ENCODE measurements at regions not wholly inside any gene's neighbourhood (a gene's known extent, or its start where the extent isn't known, plus 50 kb on each side); places are given as distances from the start of the nearest gene placed in this dataset.

DNA sequence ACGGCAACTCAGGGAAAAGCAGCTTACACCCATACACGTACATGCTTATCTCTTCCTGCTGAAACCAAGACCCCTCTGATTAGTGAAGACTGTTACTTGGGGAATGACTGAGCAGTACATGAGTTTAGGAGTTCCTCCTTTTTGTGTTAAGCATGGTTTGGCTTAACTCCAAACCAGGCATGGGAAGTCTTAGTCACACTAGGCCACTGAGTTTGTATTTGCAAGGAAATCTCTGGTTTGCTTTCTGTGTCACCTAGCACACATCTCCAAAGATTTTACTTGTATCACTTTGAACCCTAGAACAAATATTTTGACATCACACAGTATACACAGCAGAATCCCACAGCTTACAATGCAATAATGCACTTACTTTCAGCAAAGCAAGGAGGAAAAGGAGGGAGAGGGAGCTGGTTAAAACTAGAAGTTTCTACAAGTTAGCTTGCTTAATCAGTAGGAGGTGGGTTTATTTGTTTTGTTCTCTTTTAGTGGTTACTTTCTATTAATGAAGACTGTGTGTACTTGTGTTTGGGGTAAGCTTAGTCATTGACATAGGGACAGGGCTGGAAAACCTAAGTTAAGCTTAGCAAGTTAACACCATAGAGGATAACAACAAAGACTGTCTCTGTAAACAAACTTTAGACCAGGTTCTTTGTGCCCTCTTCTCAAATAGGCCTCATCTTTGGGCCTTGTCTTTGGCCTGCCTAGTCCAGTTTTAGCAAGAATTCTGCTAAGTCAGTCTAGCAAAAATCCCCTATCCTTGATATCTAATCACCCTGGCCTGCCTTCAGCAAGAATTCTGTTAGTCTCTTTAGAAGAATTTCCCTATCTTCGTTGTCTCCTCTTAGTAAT, 219.4 kb downstream of the MREG start (continued):
- TF ChIP-seq, protein P1, sequence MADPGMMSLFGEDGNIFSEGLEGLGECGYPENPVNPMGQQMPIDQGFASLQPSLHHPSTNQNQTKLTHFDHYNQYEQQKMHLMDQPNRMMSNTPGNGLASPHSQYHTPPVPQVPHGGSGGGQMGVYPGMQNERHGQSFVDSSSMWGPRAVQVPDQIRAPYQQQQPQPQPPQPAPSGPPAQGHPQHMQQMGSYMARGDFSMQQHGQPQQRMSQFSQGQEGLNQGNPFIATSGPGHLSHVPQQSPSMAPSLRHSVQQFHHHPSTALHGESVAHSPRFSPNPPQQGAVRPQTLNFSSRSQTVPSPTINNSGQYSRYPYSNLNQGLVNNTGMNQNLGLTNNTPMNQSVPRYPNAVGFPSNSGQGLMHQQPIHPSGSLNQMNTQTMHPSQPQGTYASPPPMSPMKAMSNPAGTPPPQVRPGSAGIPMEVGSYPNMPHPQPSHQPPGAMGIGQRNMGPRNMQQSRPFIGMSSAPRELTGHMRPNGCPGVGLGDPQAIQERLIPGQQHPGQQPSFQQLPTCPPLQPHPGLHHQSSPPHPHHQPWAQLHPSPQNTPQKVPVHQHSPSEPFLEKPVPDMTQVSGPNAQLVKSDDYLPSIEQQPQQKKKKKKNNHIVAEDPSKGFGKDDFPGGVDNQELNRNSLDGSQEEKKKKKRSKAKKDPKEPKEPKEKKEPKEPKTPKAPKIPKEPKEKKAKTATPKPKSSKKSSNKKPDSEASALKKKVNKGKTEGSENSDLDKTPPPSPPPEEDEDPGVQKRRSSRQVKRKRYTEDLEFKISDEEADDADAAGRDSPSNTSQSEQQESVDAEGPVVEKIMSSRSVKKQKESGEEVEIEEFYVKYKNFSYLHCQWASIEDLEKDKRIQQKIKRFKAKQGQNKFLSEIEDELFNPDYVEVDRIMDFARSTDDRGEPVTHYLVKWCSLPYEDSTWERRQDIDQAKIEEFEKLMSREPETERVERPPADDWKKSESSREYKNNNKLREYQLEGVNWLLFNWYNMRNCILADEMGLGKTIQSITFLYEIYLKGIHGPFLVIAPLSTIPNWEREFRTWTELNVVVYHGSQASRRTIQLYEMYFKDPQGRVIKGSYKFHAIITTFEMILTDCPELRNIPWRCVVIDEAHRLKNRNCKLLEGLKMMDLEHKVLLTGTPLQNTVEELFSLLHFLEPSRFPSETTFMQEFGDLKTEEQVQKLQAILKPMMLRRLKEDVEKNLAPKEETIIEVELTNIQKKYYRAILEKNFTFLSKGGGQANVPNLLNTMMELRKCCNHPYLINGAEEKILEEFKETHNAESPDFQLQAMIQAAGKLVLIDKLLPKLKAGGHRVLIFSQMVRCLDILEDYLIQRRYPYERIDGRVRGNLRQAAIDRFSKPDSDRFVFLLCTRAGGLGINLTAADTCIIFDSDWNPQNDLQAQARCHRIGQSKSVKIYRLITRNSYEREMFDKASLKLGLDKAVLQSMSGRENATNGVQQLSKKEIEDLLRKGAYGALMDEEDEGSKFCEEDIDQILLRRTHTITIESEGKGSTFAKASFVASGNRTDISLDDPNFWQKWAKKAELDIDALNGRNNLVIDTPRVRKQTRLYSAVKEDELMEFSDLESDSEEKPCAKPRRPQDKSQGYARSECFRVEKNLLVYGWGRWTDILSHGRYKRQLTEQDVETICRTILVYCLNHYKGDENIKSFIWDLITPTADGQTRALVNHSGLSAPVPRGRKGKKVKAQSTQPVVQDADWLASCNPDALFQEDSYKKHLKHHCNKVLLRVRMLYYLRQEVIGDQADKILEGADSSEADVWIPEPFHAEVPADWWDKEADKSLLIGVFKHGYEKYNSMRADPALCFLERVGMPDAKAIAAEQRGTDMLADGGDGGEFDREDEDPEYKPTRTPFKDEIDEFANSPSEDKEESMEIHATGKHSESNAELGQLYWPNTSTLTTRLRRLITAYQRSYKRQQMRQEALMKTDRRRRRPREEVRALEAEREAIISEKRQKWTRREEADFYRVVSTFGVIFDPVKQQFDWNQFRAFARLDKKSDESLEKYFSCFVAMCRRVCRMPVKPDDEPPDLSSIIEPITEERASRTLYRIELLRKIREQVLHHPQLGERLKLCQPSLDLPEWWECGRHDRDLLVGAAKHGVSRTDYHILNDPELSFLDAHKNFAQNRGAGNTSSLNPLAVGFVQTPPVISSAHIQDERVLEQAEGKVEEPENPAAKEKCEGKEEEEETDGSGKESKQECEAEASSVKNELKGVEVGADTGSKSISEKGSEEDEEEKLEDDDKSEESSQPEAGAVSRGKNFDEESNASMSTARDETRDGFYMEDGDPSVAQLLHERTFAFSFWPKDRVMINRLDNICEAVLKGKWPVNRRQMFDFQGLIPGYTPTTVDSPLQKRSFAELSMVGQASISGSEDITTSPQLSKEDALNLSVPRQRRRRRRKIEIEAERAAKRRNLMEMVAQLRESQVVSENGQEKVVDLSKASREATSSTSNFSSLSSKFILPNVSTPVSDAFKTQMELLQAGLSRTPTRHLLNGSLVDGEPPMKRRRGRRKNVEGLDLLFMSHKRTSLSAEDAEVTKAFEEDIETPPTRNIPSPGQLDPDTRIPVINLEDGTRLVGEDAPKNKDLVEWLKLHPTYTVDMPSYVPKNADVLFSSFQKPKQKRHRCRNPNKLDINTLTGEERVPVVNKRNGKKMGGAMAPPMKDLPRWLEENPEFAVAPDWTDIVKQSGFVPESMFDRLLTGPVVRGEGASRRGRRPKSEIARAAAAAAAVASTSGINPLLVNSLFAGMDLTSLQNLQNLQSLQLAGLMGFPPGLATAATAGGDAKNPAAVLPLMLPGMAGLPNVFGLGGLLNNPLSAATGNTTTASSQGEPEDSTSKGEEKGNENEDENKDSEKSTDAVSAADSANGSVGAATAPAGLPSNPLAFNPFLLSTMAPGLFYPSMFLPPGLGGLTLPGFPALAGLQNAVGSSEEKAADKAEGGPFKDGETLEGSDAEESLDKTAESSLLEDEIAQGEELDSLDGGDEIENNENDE (IDR thresholded peaks at IDR 0.05; ENCODE audit: low read depth, low read length): no peak
- TF ChIP-seq, protein P2, sequence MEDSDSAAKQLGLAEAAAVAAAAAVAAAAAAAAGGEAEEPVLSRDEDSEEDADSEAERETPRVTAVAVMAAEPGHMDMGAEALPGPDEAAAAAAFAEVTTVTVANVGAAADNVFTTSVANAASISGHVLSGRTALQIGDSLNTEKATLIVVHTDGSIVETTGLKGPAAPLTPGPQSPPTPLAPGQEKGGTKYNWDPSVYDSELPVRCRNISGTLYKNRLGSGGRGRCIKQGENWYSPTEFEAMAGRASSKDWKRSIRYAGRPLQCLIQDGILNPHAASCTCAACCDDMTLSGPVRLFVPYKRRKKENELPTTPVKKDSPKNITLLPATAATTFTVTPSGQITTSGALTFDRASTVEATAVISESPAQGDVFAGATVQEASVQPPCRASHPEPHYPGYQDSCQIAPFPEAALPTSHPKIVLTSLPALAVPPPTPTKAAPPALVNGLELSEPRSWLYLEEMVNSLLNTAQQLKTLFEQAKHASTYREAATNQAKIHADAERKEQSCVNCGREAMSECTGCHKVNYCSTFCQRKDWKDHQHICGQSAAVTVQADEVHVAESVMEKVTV (CRISPR knock-in tag; IDR thresholded peaks at IDR 0.05): no peak
- TF ChIP-seq POLR2G (IDR thresholded peaks at IDR 0.05; ENCODE audit: low read depth, low read length): no peak
- no peak for TF ChIP-seq HNRNPLL (IDR thresholded peaks at IDR 0.05; ENCODE audit: low read depth, low read length, poor library complexity, severe bottlenecking)
- TF ChIP-seq HDAC2 (IDR thresholded peaks at IDR 0.05): peak; percentile 54; the same call in 1 of the 2 replicates
- no peak for TF ChIP-seq TSC22D4 (tag; IDR thresholded peaks at IDR 0.05)
- peak; percentile 67 for TF ChIP-seq SMARCC2 (IDR thresholded peaks at IDR 0.05; ENCODE audit: low read depth)
- TF ChIP-seq SIN3B (IDR thresholded peaks at IDR 0.05; ENCODE audit: low read depth): no peak
- TF ChIP-seq, protein P3, sequence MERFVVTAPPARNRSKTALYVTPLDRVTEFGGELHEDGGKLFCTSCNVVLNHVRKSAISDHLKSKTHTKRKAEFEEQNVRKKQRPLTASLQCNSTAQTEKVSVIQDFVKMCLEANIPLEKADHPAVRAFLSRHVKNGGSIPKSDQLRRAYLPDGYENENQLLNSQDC (CRISPR knock-in tag; IDR thresholded peaks at IDR 0.05): no peak
- TF ChIP-seq HMG20A (CRISPR knock-in tag; conservative IDR thresholded peaks at IDR 0.05): no peak
- no peak for TF ChIP-seq SAFB (IDR thresholded peaks at IDR 0.05; ENCODE audit: borderline replicate concordance, low read depth, low read length)
- 0 out of 4 replicates have a peak, but pooled peaks of 1 of the 2 experiments have one; percentile 34 for TF ChIP-seq MNT (conservative IDR thresholded peaks at IDR 0.05)
